ENCODE measurements at regions not wholly inside any gene's neighbourhood (a gene's known extent, or its start where the extent isn't known, plus 50 kb on each side); places are given as distances from the start of the nearest gene placed in this dataset.

GRCh38 chr3:34196914-34197313 is 398.5 kb downstream of the PDCD6IP start:
- TF ChIP-seq EZH2 (IDR thresholded peaks at IDR 0.05; ENCODE audit: borderline replicate concordance, insufficient read depth, low read depth, low read length, poor library complexity, severe bottlenecking): no peak
- no peak for TF ChIP-seq CTCF (IDR thresholded peaks at IDR 0.05)
- Histone ChIP-seq H3K4me2 (replicated peaks; ENCODE audit: low read depth, low read length, poor library complexity, severe bottlenecking) (no peak overlapping the region), H3K36me3 (replicated peaks in 1 of 2; ENCODE audit: control extremely low read depth in 1 of 2, control insufficient read depth in 1 of 2, extremely low read depth in 1 of 2, insufficient read depth in 2 of 2, low read length in 1 of 2) (no peaks in the 10 kb centered on the region), H3K4me3 (ENCODE audit: control extremely low read depth in 1 of 5, extremely low read depth in 1 of 5, insufficient read depth in 1 of 5, low read depth in 2 of 5, low read length in 4 of 5) (no peak overlapping the region), H4K20me1 (ENCODE audit: control insufficient read depth, insufficient read depth, low read length, poor library complexity, severe bottlenecking) (no peaks in the 10 kb centered on the region), H3K79me2 (ENCODE audit: control insufficient read depth, insufficient read depth, low read length) (no peaks in the 10 kb centered on the region), H3K27ac (ENCODE audit: low read length in 2 of 2) (no peak overlapping the region), H3K9me3 (ENCODE audit: control extremely low read depth in 1 of 3, control insufficient read depth in 2 of 3, insufficient read depth in 1 of 3, low read length in 2 of 3) (peaks cover 0 to 15% (median 5%) of the 10 kb centered on the region in 3 donors), H2AFZ (ENCODE audit: insufficient read depth, low read depth, low read length, poor library complexity, severe bottlenecking) (no peak overlapping the region), H3K27me3 (replicated peaks in 1 of 4; ENCODE audit: control extremely low read depth in 1 of 4, control insufficient read depth in 3 of 4, insufficient read depth in 4 of 4, low read length in 3 of 4) (no peaks in the 10 kb centered on the region), H3K9ac (ENCODE audit: low read length) (no peak overlapping the region), H3K4me1 (ENCODE audit: control insufficient read depth in 2 of 2, insufficient read depth in 2 of 2, low read length in 2 of 2) (peaks cover 44% of the 10 kb centered on the region in 2 donors)
- H3K27me3 Mint-ChIP-seq: no peaks in the 10 kb centered on the region
- no CpG with 5 or more reads among the region's 2 CpGs for WGBS (ENCODE audit: insufficient coverage)
- ATAC-seq (ENCODE audit: low read depth) (no peak), DNase-seq (no peak)
- ChIA-PET POLR2A (no interaction called here), CTCF (no interaction called here)
- peak overlapping the region; percentile 91 for H3K27ac Mint-ChIP-seq
- intact Hi-C loops (cut with micrococcal nuclease): no loop called here
- H3K4me3 Mint-ChIP-seq: no peak overlapping the region
- peaks cover 51% of the 10 kb centered on the region for H3K4me1 Mint-ChIP-seq
- no peaks in the 10 kb centered on the region for H3K9me3 Mint-ChIP-seq (ENCODE audit: insufficient read depth)

- no peaks in the 10 kb centered on the region for H3K79me2 ChIP-seq (ENCODE audit: control insufficient read depth, insufficient read depth, low read length)
- ATAC-seq (ENCODE audit: low read depth) (peak; percentile 21), DNase-seq (peak; percentile 37)
- H2AFZ ChIP-seq (ENCODE audit: insufficient read depth, low read depth, low read length, poor library complexity, severe bottlenecking): peak overlapping the region; percentile 74
- CTCF ChIA-PET: interaction anchor here (1.5 kb wide), 1 partner anchor 63 kb away, joined by 3 read pairs; no protein-coding TSS in a partner anchor
- intact Hi-C loops (cut with micrococcal nuclease): no loop called here
- Mint-ChIP-seq H3K9me3 (ENCODE audit: insufficient read depth) (no peaks in the 10 kb centered on the region), H3K4me3 (peak overlapping the region; percentile 67), H3K4me1 (peaks cover 65% of the 10 kb centered on the region), H3K27ac (peak overlapping the region; percentile 97), H3K27me3 (no peaks in the 10 kb centered on the region)
- H4K20me1 ChIP-seq (ENCODE audit: control insufficient read depth, insufficient read depth, low read length, poor library complexity, severe bottlenecking): no peaks in the 10 kb centered on the region
- H3K27me3 ChIP-seq (replicated peaks in 1 of 4; ENCODE audit: control extremely low read depth in 1 of 4, control insufficient read depth in 3 of 4, insufficient read depth in 4 of 4, low read length in 3 of 4): no peaks in the 10 kb centered on the region
- TF ChIP-seq EZH2 (IDR thresholded peaks at IDR 0.05; ENCODE audit: borderline replicate concordance, insufficient read depth, low read depth, low read length, poor library complexity, severe bottlenecking) (no peak), CTCF (IDR thresholded peaks at IDR 0.05) (no peak)
- WGBS (ENCODE audit: insufficient coverage): 8% methylated on average over 1 of the region's 1 CpG
- peaks cover 49 to 51% of the 10 kb centered on the region in 2 donors for H3K4me1 ChIP-seq (ENCODE audit: control insufficient read depth in 2 of 2, insufficient read depth in 2 of 2, low read length in 2 of 2)
- POLR2A ChIA-PET: no interaction called here
- H3K36me3 ChIP-seq (replicated peaks in 1 of 2; ENCODE audit: control extremely low read depth in 1 of 2, control insufficient read depth in 1 of 2, extremely low read depth in 1 of 2, insufficient read depth in 2 of 2, low read length in 1 of 2): no peaks in the 10 kb centered on the region
- H3K4me2 ChIP-seq (replicated peaks; ENCODE audit: low read depth, low read length, poor library complexity, severe bottlenecking): peak overlapping the region; percentile 51
- peak overlapping the region; percentile 31 for H3K9ac ChIP-seq (ENCODE audit: low read length)
- H3K27ac ChIP-seq (ENCODE audit: low read length in 2 of 2): peak overlapping the region; percentile 84
- peaks cover 0 to 17% (median 5%) of the 10 kb centered on the region in 3 donors for H3K9me3 ChIP-seq (ENCODE audit: control extremely low read depth in 1 of 3, control insufficient read depth in 2 of 3, insufficient read depth in 1 of 3, low read length in 2 of 3)
- peak overlapping the region in 1 of 5 experiments; percentile 23 for H3K4me3 ChIP-seq (ENCODE audit: control extremely low read depth in 1 of 5, extremely low read depth in 1 of 5, insufficient read depth in 1 of 5, low read depth in 2 of 5, low read length in 4 of 5)
These were observed 399.9 kb downstream of the PDCD6IP start for GRCh38 chr3:34198309-34198708.
